HEK293 (cell line): ENCODE measurements at regions not wholly inside any gene's neighbourhood (a gene's known extent, or its start where the extent isn't known, plus 50 kb on each side); places are given as distances from the start of the nearest gene placed in this dataset.

ENCODE experiments used
- CTCF ChIA-PET: fragments of 350-600 bp; formaldehyde crosslinking; extraction: SDS; loops from one replicate; lab custom pipeline; 2021; ENCODE audit warnings: antibody characterized with exemption; lab: Yijun Ruan, JAX
- POLR2A ChIA-PET: fragments of 300-600 bp; formaldehyde crosslinking; extraction: SDS; loops from one replicate; lab custom pipeline; 2020; ENCODE audit warnings: antibody characterized with exemption, inconsistent platforms; lab: Yijun Ruan, JAX
- H3K27ac ChIP-seq: fragments of 200-500 bp; sonication (Bioruptor generic); 2 replicates; pipeline ENCODE4 v1.5.1; 2014; ENCODE audit warnings: low read depth, low read length, control low read depth, inconsistent platforms; ENCODE audit errors: extremely low read depth
- H3K36me3 ChIP-seq, 2 experiments: fragments of 200-500 bp in 1 of 2; sonication (Bioruptor generic) in 1 of 2; 1 replicate in 1 of 2; 2 replicates in 1 of 2; pipeline ENCODE4 v1.5.1; 2014 to 2017; ENCODE audit warnings: inconsistent platforms in 2 of 2, low read length in 2 of 2; ENCODE audit not compliant: control insufficient read depth in 2 of 2, insufficient read depth in 1 of 2
- H3K4me1 ChIP-seq: fragments of 200-500 bp; sonication (Bioruptor generic); 2 replicates; pipeline ENCODE4 v1.5.1; 2014; ENCODE audit warnings: mild to moderate bottlenecking, low read length, inconsistent platforms; ENCODE audit not compliant: control insufficient read depth, insufficient read depth
- H3K4me3 ChIP-seq: 2 replicates; pipeline ENCODE4 v1.5.1; 2011; ENCODE audit warnings: low read depth, mild to moderate bottlenecking, control low read depth, low read length, moderate library complexity
- H3K9me3 ChIP-seq: fragments of 200-500 bp; sonication (Bioruptor generic); 2 replicates; pipeline ENCODE4 v1.5.1; 2014; ENCODE audit warnings: low read depth, low read length, inconsistent platforms; ENCODE audit not compliant: control insufficient read depth, insufficient read depth
- AEBP2 ChIP-seq: fragments of 450-650 bp; formaldehyde crosslinking; IDR thresholded peaks from 2 replicates; pipeline ENCODE4 v1.5.1; 2016; ENCODE audit warnings: missing biosample characterization, missing genetic modification characterization, borderline replicate concordance
- INSM2 ChIP-seq: fragments of 450-650 bp; formaldehyde crosslinking; IDR thresholded peaks from 2 replicates; pipeline ENCODE4 v1.5.1; 2016; ENCODE audit warnings: missing biosample characterization, missing genetic modification characterization
- REST ChIP-seq: fragments of 450-650 bp; formaldehyde crosslinking; IDR thresholded peaks from 2 replicates; pipeline ENCODE4 v1.5.1; 2016; ENCODE audit warnings: missing biosample characterization, missing genetic modification characterization
- ZBTB1 ChIP-seq: fragments of 450-650 bp; formaldehyde crosslinking; IDR thresholded peaks from 2 replicates; pipeline ENCODE4 v1.5.1; 2016; ENCODE audit warnings: missing biosample characterization, missing genetic modification characterization
- ZFP3 ChIP-seq: fragments of 450-650 bp; formaldehyde crosslinking; IDR thresholded peaks from 2 replicates; pipeline ENCODE4 v1.5.1; 2016; ENCODE audit warnings: low read depth, missing biosample characterization, missing genetic modification characterization
- ZNF133 ChIP-seq: fragments of 450-650 bp; formaldehyde crosslinking; IDR thresholded peaks from 2 replicates; pipeline ENCODE4 v1.5.1; 2016; ENCODE audit warnings: missing biosample characterization, missing genetic modification characterization
- ZNF274 ChIP-seq, 2 experiments: fragments of 200-500 bp in 1 of 2; fragments of 450-650 bp in 1 of 2; sonication (Bioruptor generic) in 1 of 2; formaldehyde crosslinking in 1 of 2; IDR thresholded peaks; 2 replicates each; pipeline versions ENCODE4 v1.5.1 to v1.6.1; 2014 to 2016; ENCODE audit warnings: borderline replicate concordance in 1 of 2, inconsistent platforms in 1 of 2, low read length in 1 of 2, missing biosample characterization in 1 of 2, missing genetic modification characterization in 1 of 2
- ZNF366 ChIP-seq: fragments of 450-650 bp; formaldehyde crosslinking; conservative IDR thresholded peaks from 2 replicates; pipeline ENCODE4 v1.5.1; 2016; ENCODE audit warnings: missing biosample characterization, missing genetic modification characterization
- ZNF404 ChIP-seq: fragments of 450-650 bp; formaldehyde crosslinking; IDR thresholded peaks from 2 replicates; pipeline ENCODE4 v1.5.1; 2017; ENCODE audit warnings: missing biosample characterization, missing genetic modification characterization
- ZNF510 ChIP-seq: fragments of 450-650 bp; formaldehyde crosslinking; IDR thresholded peaks from 2 replicates; pipeline ENCODE4 v1.5.1; 2018; ENCODE audit warnings: mild to moderate bottlenecking, missing genetic modification characterization, missing biosample characterization; ENCODE audit not compliant: insufficient replicate concordance
- ZNF518A ChIP-seq: fragments of 450-650 bp; formaldehyde crosslinking; conservative IDR thresholded peaks from 2 replicates; pipeline ENCODE4 v1.5.1; 2016; ENCODE audit warnings: low read depth, missing biosample characterization, missing genetic modification characterization
- ZNF580 ChIP-seq: fragments of 450-650 bp; formaldehyde crosslinking; IDR thresholded peaks from 2 replicates; pipeline ENCODE4 v1.5.1; 2016; ENCODE audit warnings: missing biosample characterization, missing genetic modification characterization
- ZNF585B ChIP-seq: fragments of 450-650 bp; formaldehyde crosslinking; IDR thresholded peaks from 2 replicates; pipeline ENCODE4 v1.5.1; 2016; ENCODE audit warnings: missing biosample characterization, missing genetic modification characterization
- ZNF629 ChIP-seq: fragments of 450-650 bp; formaldehyde crosslinking; IDR thresholded peaks from 2 replicates; pipeline ENCODE4 v1.5.1; 2017; ENCODE audit warnings: missing biosample characterization, missing genetic modification characterization
- ZNF777 ChIP-seq: fragments of 450-650 bp; formaldehyde crosslinking; IDR thresholded peaks from 2 replicates; pipeline ENCODE4 v1.5.1; 2017; ENCODE audit warnings: missing biosample characterization, missing genetic modification characterization, borderline replicate concordance
- ZNF791 ChIP-seq: fragments of 450-650 bp; formaldehyde crosslinking; IDR thresholded peaks from 2 replicates; pipeline ENCODE4 v1.5.1; 2016; ENCODE audit warnings: missing biosample characterization, missing genetic modification characterization

- TF ChIP-seq ZNF791 (tag by site-specific recombination), result 0 out of 2 replicates have a peak, but pooled peaks have one; percentile 34
- TF ChIP-seq ZNF518A (tag by site-specific recombination), result peak; percentile 94
- 0 out of 2 replicates have a peak, but pooled peaks have one; percentile 18 for TF ChIP-seq ZFP3
- peak; percentile 74 for TF ChIP-seq REST (tag by site-specific recombination)
- TF ChIP-seq ZNF510 (tag by site-specific recombination), result peak; percentile 71
- 0 out of 2 replicates have a peak, but pooled peaks have one; percentile 43 for TF ChIP-seq ZNF629 (tag by site-specific recombination)
- TF ChIP-seq ZNF580, result 0 out of 2 replicates have a peak, but pooled peaks have one; percentile 26
- TF ChIP-seq ZNF404 (tag by site-specific recombination), result 0 out of 2 replicates have a peak, but pooled peaks have one; percentile 36
- 0 out of 2 replicates have a peak, but pooled peaks have one; percentile 77 for TF ChIP-seq AEBP2 (tag by site-specific recombination)
These were observed 1098.6 kb downstream of the GATA3 start (continued) for GRCh38 chr10:9153057-9153456.

GRCh38 chr10:9157656-9158055, 1103.2 kb downstream of the GATA3 start:
- Histone ChIP-seq H3K36me3 (no peaks in the 10 kb centered on the region), H3K4me1 (no peaks in the 10 kb centered on the region), H3K4me3 (no peak overlapping the region), H3K27ac (no peak overlapping the region), H3K9me3 (no peaks in the 10 kb centered on the region; the same call in none of the 2 replicates)
- ChIA-PET CTCF (no interaction called here), POLR2A (no interaction called here)
- no peak for TF ChIP-seq REST (tag by site-specific recombination)
- TF ChIP-seq ZNF404 (tag by site-specific recombination), result no peak
- TF ChIP-seq ZNF133, result no peak
- no peak for TF ChIP-seq ZNF366 (tag by site-specific recombination)
- no peak for TF ChIP-seq ZNF274 (IDR thresholded peaks at IDR 0.05; ENCODE audit: low read length)
- no peak for TF ChIP-seq ZNF274 (tag by site-specific recombination; IDR thresholded peaks at IDR 0.05; ENCODE audit: borderline replicate concordance)
- no peak for TF ChIP-seq INSM2 (tag by site-specific recombination)
- no peak for TF ChIP-seq ZNF777 (tag by site-specific recombination)
- TF ChIP-seq ZNF585B (tag by site-specific recombination), result no peak
- no peak for TF ChIP-seq ZBTB1 (tag by site-specific recombination)
